Adrenal gland (tissue), 5 donors: ENCODE measurements at regions not wholly inside any gene's neighbourhood (a gene's known extent, or its start where the extent isn't known, plus 50 kb on each side); places are given as distances from the start of the nearest gene placed in this dataset.

Source experiments
- POLR2A ChIP-seq, 2 donors: fragments of 450-650 bp; IDR thresholded peaks; one replicate each; pipeline ENCODE4 v1.6.1; 2017; ENCODE audit warnings: antibody characterized with exemption in 2 of 2, mild to moderate bottlenecking in 2 of 2, moderate library complexity in 1 of 2
- TF ChIP-seq, protein P1 (sequence below), 6 experiments: fragments of 450-650 bp in 4 of 6; fragments of 200-600 bp in 2 of 6; sonication (generic) in 1 of 6; IDR thresholded peaks; 1 replicate in 5 of 6; 2 replicates in 1 of 6; pipeline versions ENCODE4 v1.5.1 to v1.8.0; 2016 to 2021; ENCODE audit warnings: antibody characterized with exemption in 6 of 6, mild to moderate bottlenecking in 2 of 6, moderate library complexity in 1 of 6
- donor health status: DM: no; HTN: no; CAD: no.

DNA sequence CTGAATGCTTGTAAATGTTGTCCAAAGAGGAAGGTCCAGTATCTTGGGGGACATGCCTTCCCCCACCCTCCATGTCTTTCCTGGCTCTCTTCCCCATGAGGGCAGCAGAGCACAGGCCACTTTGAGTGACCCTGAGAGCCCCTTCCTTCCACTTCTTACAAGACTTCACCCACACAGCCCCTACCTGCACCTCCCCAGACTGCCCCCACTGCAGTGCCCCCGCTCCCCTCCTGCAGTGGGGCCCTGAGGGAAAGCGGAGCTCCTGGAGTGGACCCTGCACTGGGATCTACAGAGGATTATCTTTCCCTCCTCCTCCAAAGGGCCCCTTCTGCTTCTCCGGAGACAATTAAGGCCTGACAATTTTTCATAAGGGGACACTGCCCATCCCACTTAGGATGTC lies 326.8 kb downstream of the TCERG1L start:
- TF ChIP-seq, protein P1, sequence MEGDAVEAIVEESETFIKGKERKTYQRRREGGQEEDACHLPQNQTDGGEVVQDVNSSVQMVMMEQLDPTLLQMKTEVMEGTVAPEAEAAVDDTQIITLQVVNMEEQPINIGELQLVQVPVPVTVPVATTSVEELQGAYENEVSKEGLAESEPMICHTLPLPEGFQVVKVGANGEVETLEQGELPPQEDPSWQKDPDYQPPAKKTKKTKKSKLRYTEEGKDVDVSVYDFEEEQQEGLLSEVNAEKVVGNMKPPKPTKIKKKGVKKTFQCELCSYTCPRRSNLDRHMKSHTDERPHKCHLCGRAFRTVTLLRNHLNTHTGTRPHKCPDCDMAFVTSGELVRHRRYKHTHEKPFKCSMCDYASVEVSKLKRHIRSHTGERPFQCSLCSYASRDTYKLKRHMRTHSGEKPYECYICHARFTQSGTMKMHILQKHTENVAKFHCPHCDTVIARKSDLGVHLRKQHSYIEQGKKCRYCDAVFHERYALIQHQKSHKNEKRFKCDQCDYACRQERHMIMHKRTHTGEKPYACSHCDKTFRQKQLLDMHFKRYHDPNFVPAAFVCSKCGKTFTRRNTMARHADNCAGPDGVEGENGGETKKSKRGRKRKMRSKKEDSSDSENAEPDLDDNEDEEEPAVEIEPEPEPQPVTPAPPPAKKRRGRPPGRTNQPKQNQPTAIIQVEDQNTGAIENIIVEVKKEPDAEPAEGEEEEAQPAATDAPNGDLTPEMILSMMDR (IDR thresholded peaks at IDR 0.05), result no peak
- no peak for TF ChIP-seq POLR2A (IDR thresholded peaks at IDR 0.05)
